ENCODE measurements at regions not wholly inside any gene's neighbourhood (a gene's known extent, or its start where the extent isn't known, plus 50 kb on each side); places are given as distances from the start of the nearest gene placed in this dataset.

DNA sequence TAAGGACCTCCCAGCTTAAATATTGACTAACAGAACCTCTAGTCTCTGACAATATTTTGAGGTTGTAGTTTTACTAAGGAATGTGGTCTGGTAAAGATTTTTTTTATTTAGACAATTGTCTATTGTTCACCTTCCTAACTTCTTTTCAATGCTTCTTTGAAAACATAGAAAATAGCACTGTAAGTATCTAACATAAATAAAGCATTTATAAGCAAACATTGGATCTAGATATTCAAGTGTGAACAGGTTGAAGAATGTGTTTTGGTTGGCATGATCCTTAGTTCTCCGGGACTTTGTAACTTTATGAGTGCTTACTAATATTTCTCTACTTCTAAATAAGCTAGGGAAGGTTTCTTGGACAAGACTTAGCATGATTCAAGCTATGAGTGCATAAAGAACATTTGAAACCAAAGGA lies 285.4 kb upstream of the ARSJ start:
- Mint-ChIP-seq H3K36me3 (no peaks in the 10 kb centered on the region), H3K4me3 (no peak overlapping the region), H3K27me3 (no peaks in the 10 kb centered on the region), H3K27ac (no peak overlapping the region), H3K4me1 (no peaks in the 10 kb centered on the region), H3K9me3 (no peaks in the 10 kb centered on the region)
- DNase-seq (no peak), ATAC-seq (replicated peaks in 1 of 4) (no peak)
- no CpG with 5 or more reads among the region's 1 CpG for WGBS (ENCODE audit: insufficient coverage)
- Histone ChIP-seq H3K4me1 (ENCODE audit: control insufficient read depth in 1 of 2, extremely low read depth in 1 of 2, insufficient read depth in 2 of 2, low read length in 2 of 2) (no peaks in the 10 kb centered on the region), H3K9me3 (no peaks in the 10 kb centered on the region), H3K4me3 (ENCODE audit: control insufficient read depth in 1 of 2, extremely low read depth in 1 of 2, low read length in 1 of 2) (no peak overlapping the region), H3K27ac (ENCODE audit: low read length) (no peak overlapping the region), H3K36me3 (ENCODE audit: control insufficient read depth in 2 of 2, extremely low read depth in 1 of 2, insufficient read depth in 1 of 2, low read length in 1 of 2) (no peaks in the 10 kb centered on the region), H3K27me3 (replicated peaks in 1 of 2; ENCODE audit: control insufficient read depth in 2 of 2, extremely low read depth in 1 of 2, insufficient read depth in 2 of 2, low read length in 1 of 2) (no peaks in the 10 kb centered on the region)
- POLR2A ChIA-PET: no interaction called here
- CTCF ChIA-PET: no interaction called here

DNA sequence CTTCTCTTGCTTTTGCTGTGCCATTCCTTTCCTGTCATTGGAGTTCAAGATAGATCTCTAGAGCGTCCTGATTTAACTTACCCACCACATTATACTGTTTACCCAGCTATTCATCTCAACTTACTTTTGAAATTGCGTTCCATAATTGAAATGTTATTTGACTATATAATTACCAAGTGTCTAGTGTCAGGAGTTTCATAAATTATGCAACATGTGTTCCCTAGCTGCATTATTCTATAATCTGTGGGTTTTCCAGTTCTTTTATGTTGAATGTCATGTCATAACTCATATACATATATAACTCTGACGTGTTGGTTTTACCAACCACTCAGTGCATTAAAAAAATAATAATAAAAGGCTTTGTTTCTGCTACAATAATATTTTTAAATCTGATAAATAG lies 285.9 kb upstream of the ARSJ start:
- Mint-ChIP-seq H3K9me3 (no peaks in the 10 kb centered on the region), H3K27ac (no peak overlapping the region)

DNA sequence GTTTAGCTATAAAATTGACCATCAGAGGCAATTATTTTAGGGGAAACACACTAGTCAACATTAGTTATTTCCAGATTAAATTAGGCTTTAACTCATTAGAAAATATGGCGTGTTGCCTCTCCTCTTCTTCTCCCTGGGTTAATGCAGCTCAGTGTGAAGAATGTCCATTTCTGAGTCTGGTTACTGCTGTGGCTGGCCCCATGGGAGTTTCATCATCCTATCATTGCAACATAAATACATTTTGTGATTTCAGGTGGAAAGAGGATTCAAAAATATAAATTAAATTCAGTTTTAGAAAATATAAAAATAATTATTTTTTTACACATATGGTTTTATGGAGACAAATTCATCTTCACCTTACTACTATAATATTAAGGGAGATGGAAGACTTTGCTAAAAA lies 288.5 kb upstream of the ARSJ start:
- ChIA-PET POLR2A (no interaction called here), CTCF (no interaction called here)
- Mint-ChIP-seq H3K4me1 (peaks cover 2 to 6% (median 3%) of the 10 kb centered on the region in 3 donors), H3K4me3 (no peak overlapping the region), H3K27me3 (no peaks in the 10 kb centered on the region), H3K36me3 (no peaks in the 10 kb centered on the region), H3K9me3 (no peaks in the 10 kb centered on the region), H3K27ac (no peak overlapping the region)
- no peak overlapping the region for H3K4me3 ChIP-seq (ENCODE audit: control insufficient read depth in 1 of 2, extremely low read depth in 1 of 2, low read length in 1 of 2)
- H3K9me3 ChIP-seq: no peaks in the 10 kb centered on the region
- no peaks in the 10 kb centered on the region for H3K36me3 ChIP-seq (ENCODE audit: control insufficient read depth in 2 of 2, extremely low read depth in 1 of 2, insufficient read depth in 1 of 2, low read length in 1 of 2)
- ATAC-seq (replicated peaks in 1 of 4) (no peak), DNase-seq (no peak)
- H3K4me1 ChIP-seq (ENCODE audit: control insufficient read depth in 1 of 2, extremely low read depth in 1 of 2, insufficient read depth in 2 of 2, low read length in 2 of 2): no peaks in the 10 kb centered on the region
- H3K27ac ChIP-seq (ENCODE audit: low read length): no peak overlapping the region
- WGBS (ENCODE audit: insufficient coverage): no CpG with 5 or more reads among the region's 1 CpG
- no peaks in the 10 kb centered on the region for H3K27me3 ChIP-seq (replicated peaks in 1 of 2; ENCODE audit: control insufficient read depth in 2 of 2, extremely low read depth in 1 of 2, insufficient read depth in 2 of 2, low read length in 1 of 2)

More for the DNA sequence above, 285.9 kb upstream of the ARSJ start:
- ATAC-seq (replicated peaks in 1 of 4) (no peak), DNase-seq (no peak)
- no CpG with 5 or more reads among the region's 3 CpGs for WGBS (ENCODE audit: insufficient coverage)
- Histone ChIP-seq H3K4me3 (ENCODE audit: control insufficient read depth in 1 of 2, extremely low read depth in 1 of 2, low read length in 1 of 2) (no peak overlapping the region), H3K36me3 (ENCODE audit: control insufficient read depth in 2 of 2, extremely low read depth in 1 of 2, insufficient read depth in 1 of 2, low read length in 1 of 2) (no peaks in the 10 kb centered on the region), H3K9me3 (no peaks in the 10 kb centered on the region), H3K27ac (ENCODE audit: low read length) (no peak overlapping the region), H3K4me1 (ENCODE audit: control insufficient read depth in 1 of 2, extremely low read depth in 1 of 2, insufficient read depth in 2 of 2, low read length in 2 of 2) (no peaks in the 10 kb centered on the region), H3K27me3 (replicated peaks in 1 of 2; ENCODE audit: control insufficient read depth in 2 of 2, extremely low read depth in 1 of 2, insufficient read depth in 2 of 2, low read length in 1 of 2) (no peaks in the 10 kb centered on the region)
- POLR2A ChIA-PET: no interaction called here
- no peaks in the 10 kb centered on the region for H3K27me3 Mint-ChIP-seq
- CTCF ChIA-PET: no interaction called here
- no peaks in the 10 kb centered on the region for H3K4me1 Mint-ChIP-seq
- H3K4me3 Mint-ChIP-seq: no peak overlapping the region
- no peaks in the 10 kb centered on the region for H3K36me3 Mint-ChIP-seq

DNA sequence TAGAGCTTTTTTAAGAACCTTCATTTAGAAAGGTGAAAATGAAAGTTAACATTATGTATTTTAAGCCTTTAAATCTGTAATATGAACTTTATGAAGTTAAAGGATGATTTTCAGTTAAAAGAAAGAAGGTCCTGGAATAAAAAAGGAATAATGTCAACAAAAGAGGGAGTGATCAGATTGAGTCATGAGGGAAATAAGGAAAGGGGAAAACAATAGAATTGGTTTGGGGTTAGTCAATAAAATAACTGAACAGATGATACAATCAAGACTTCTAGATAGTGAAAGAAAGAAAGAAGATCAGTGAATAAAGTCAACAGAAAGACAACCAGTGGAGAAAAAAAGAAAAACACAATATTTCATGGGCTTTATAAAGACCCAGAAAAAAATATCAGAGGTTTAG lies 291.6 kb upstream of the ARSJ start:
- CTCF ChIA-PET: no interaction called here
- POLR2A ChIA-PET: no interaction called here
- no peak overlapping the region for H3K27ac Mint-ChIP-seq

DNA sequence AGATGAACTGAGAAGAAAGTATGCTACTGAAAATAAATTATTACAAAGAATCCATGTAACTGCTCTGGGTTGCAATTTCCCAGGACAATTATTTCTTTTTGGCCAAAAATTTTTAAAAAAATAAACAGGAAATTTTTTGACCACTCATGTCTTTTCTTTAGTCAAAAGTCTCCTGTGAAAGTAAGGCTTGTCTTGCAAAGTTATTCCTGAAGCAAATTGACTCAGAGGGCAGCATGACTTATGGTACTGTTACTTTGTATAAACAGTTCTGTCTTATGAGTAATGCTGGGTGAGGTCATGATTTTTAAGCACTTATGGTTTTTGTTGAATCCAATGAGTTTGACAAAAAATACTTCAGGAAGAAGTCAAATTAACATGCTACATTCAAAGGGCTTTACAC lies 292.8 kb upstream of the ARSJ start:
- H3K36me3 ChIP-seq (ENCODE audit: control insufficient read depth in 2 of 2, extremely low read depth in 1 of 2, insufficient read depth in 1 of 2, low read length in 1 of 2): no peaks in the 10 kb centered on the region

More for the DNA sequence above, 291.6 kb upstream of the ARSJ start:
- H3K9me3 Mint-ChIP-seq: no peaks in the 10 kb centered on the region
- no peak for ATAC-seq (replicated peaks in 1 of 4)
- H3K4me1 Mint-ChIP-seq: peaks cover 2 to 6% (median 3%) of the 10 kb centered on the region in 3 donors
- no peaks in the 10 kb centered on the region for H3K36me3 Mint-ChIP-seq
- Histone ChIP-seq H3K27me3 (replicated peaks in 1 of 2; ENCODE audit: control insufficient read depth in 2 of 2, extremely low read depth in 1 of 2, insufficient read depth in 2 of 2, low read length in 1 of 2) (no peaks in the 10 kb centered on the region), H3K4me3 (ENCODE audit: control insufficient read depth in 1 of 2, extremely low read depth in 1 of 2, low read length in 1 of 2) (no peak overlapping the region), H3K4me1 (ENCODE audit: control insufficient read depth in 1 of 2, extremely low read depth in 1 of 2, insufficient read depth in 2 of 2, low read length in 2 of 2) (no peaks in the 10 kb centered on the region), H3K27ac (ENCODE audit: low read length) (no peak overlapping the region), H3K9me3 (no peaks in the 10 kb centered on the region), H3K36me3 (ENCODE audit: control insufficient read depth in 2 of 2, extremely low read depth in 1 of 2, insufficient read depth in 1 of 2, low read length in 1 of 2) (no peaks in the 10 kb centered on the region)
- DNase-seq: no peak
- H3K27me3 Mint-ChIP-seq: no peaks in the 10 kb centered on the region
- no peak overlapping the region for H3K4me3 Mint-ChIP-seq

DNA sequence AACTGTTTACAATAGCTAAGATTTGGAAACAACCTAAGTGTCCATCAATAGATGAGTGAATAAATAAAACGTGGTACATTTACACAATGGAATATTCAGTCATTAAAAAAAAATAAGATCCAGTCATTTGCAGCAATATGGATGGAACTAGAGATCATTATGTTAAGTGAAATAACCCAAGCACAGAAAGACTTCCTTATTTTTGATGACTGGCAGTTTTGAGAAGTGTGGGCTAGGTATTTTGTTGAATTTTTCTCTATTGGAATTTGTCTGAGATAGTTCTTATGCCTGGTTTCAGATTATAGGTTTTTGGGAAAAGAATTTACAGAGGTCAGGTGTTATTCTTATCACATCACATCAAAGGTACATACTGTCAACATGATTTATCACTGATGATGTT lies 293.8 kb upstream of the ARSJ start:
- DNase-seq: no peak
- ChIA-PET POLR2A (no interaction called here), CTCF (no interaction called here)
- Mint-ChIP-seq H3K36me3 (no peaks in the 10 kb centered on the region), H3K27ac (no peak overlapping the region), H3K4me3 (no peak overlapping the region), H3K27me3 (peaks cover under 1% of the 10 kb centered on the region in 2 donors), H3K9me3 (no peaks in the 10 kb centered on the region), H3K4me1 (peaks cover 2 to 6% (median 3%) of the 10 kb centered on the region in 3 donors)
- no peak for ATAC-seq (replicated peaks in 1 of 4)
- Histone ChIP-seq H3K9me3 (no peaks in the 10 kb centered on the region), H3K4me1 (ENCODE audit: control insufficient read depth in 1 of 2, extremely low read depth in 1 of 2, insufficient read depth in 2 of 2, low read length in 2 of 2) (no peaks in the 10 kb centered on the region), H3K36me3 (ENCODE audit: control insufficient read depth in 2 of 2, extremely low read depth in 1 of 2, insufficient read depth in 1 of 2, low read length in 1 of 2) (no peaks in the 10 kb centered on the region), H3K27ac (ENCODE audit: low read length) (no peak overlapping the region), H3K4me3 (ENCODE audit: control insufficient read depth in 1 of 2, extremely low read depth in 1 of 2, low read length in 1 of 2) (no peak overlapping the region), H3K27me3 (replicated peaks in 1 of 2; ENCODE audit: control insufficient read depth in 2 of 2, extremely low read depth in 1 of 2, insufficient read depth in 2 of 2, low read length in 1 of 2) (no peaks in the 10 kb centered on the region)
- WGBS (ENCODE audit: insufficient coverage): no CpG with 5 or more reads among the region's 1 CpG

More for the DNA sequence above, 292.8 kb upstream of the ARSJ start:
- H3K36me3 Mint-ChIP-seq: no peaks in the 10 kb centered on the region
- Histone ChIP-seq H3K4me1 (ENCODE audit: control insufficient read depth in 1 of 2, extremely low read depth in 1 of 2, insufficient read depth in 2 of 2, low read length in 2 of 2) (no peaks in the 10 kb centered on the region), H3K27ac (ENCODE audit: low read length) (no peak overlapping the region), H3K9me3 (no peaks in the 10 kb centered on the region), H3K4me3 (ENCODE audit: control insufficient read depth in 1 of 2, extremely low read depth in 1 of 2, low read length in 1 of 2) (no peak overlapping the region), H3K27me3 (replicated peaks in 1 of 2; ENCODE audit: control insufficient read depth in 2 of 2, extremely low read depth in 1 of 2, insufficient read depth in 2 of 2, low read length in 1 of 2) (no peaks in the 10 kb centered on the region)
- no peak overlapping the region for H3K4me3 Mint-ChIP-seq
- H3K27ac Mint-ChIP-seq: no peak overlapping the region
- DNase-seq (no peak), ATAC-seq (replicated peaks in 1 of 4) (no peak)
- CTCF ChIA-PET: no interaction called here
- no peaks in the 10 kb centered on the region for H3K27me3 Mint-ChIP-seq
- H3K4me1 Mint-ChIP-seq: peaks cover 2 to 6% (median 3%) of the 10 kb centered on the region in 3 donors
- H3K9me3 Mint-ChIP-seq: no peaks in the 10 kb centered on the region
- POLR2A ChIA-PET: no interaction called here

DNA sequence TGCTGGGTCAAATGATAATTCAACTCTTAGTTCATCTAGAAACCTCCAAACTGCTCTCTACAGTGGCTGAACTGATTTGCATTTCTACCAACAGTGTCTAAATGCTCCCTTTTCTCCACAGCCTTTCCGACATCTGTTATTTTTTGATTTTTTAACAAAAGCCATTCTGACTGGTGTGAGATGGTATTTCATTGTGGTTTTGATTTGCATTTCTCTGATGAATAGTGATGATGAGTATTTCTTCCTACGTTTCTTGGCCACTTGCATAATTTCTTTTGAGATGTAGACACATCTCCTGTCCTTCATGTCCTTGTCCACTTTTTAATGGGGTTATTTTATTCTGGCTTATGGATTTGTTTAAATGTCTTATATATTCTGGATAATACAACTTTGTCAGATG lies 298.2 kb upstream of the ARSJ start:
- Mint-ChIP-seq H3K27ac (no peak overlapping the region), H3K36me3 (no peaks in the 10 kb centered on the region), H3K4me3 (no peak overlapping the region), H3K27me3 (peaks cover 3 to 7% of the 10 kb centered on the region in 2 donors), H3K4me1 (no peaks in the 10 kb centered on the region), H3K9me3 (peaks cover 0 to 5% (median 0%) of the 10 kb centered on the region in 3 donors)
- no peaks in the 10 kb centered on the region for H3K4me1 ChIP-seq (ENCODE audit: control insufficient read depth in 1 of 2, extremely low read depth in 1 of 2, insufficient read depth in 2 of 2, low read length in 2 of 2)
- H3K4me3 ChIP-seq (ENCODE audit: control insufficient read depth in 1 of 2, extremely low read depth in 1 of 2, low read length in 1 of 2): no peak overlapping the region
- H3K36me3 ChIP-seq (ENCODE audit: control insufficient read depth in 2 of 2, extremely low read depth in 1 of 2, insufficient read depth in 1 of 2, low read length in 1 of 2): no peaks in the 10 kb centered on the region
- no peaks in the 10 kb centered on the region for H3K9me3 ChIP-seq
- ATAC-seq (replicated peaks in 1 of 4) (no peak), DNase-seq (no peak)
- no peaks in the 10 kb centered on the region for H3K27me3 ChIP-seq (replicated peaks in 1 of 2; ENCODE audit: control insufficient read depth in 2 of 2, extremely low read depth in 1 of 2, insufficient read depth in 2 of 2, low read length in 1 of 2)
- WGBS (ENCODE audit: insufficient coverage): no CpG with 5 or more reads among the region's 2 CpGs
- CTCF ChIA-PET: no interaction called here
- H3K27ac ChIP-seq (ENCODE audit: low read length): no peak overlapping the region
- POLR2A ChIA-PET: no interaction called here

Measured in T-cell (primary cell).